ENCODE measurements at regions not wholly inside any gene's neighbourhood (a gene's known extent, or its start where the extent isn't known, plus 50 kb on each side); places are given as distances from the start of the nearest gene placed in this dataset.

GRCh38 chr1:229984310-229984991 is 82.6 kb upstream of the GALNT2 start:
- H3K79me2 ChIP-seq (ENCODE audit: control insufficient read depth, insufficient read depth, low read length, unreplicated experiment), result no peaks in the 10 kb centered on the region
- no peaks in the 10 kb centered on the region for H3K4me1 ChIP-seq (ENCODE audit: control insufficient read depth, insufficient read depth, low read length, unreplicated experiment)
- no peak overlapping the region for H2AFZ ChIP-seq (ENCODE audit: low read length, unreplicated experiment)
- H3K36me3 ChIP-seq (ENCODE audit: insufficient read depth, low read length), result no peaks in the 10 kb centered on the region
- H3K27ac ChIP-seq (ENCODE audit: low read depth, low read length), result no peak overlapping the region
- no peak overlapping the region for H3K4me3 ChIP-seq (ENCODE audit: low read depth, low read length)
- H3K27me3 ChIP-seq (ENCODE audit: insufficient read depth, low read length), result peaks cover 77% of the 10 kb centered on the region

DNA sequence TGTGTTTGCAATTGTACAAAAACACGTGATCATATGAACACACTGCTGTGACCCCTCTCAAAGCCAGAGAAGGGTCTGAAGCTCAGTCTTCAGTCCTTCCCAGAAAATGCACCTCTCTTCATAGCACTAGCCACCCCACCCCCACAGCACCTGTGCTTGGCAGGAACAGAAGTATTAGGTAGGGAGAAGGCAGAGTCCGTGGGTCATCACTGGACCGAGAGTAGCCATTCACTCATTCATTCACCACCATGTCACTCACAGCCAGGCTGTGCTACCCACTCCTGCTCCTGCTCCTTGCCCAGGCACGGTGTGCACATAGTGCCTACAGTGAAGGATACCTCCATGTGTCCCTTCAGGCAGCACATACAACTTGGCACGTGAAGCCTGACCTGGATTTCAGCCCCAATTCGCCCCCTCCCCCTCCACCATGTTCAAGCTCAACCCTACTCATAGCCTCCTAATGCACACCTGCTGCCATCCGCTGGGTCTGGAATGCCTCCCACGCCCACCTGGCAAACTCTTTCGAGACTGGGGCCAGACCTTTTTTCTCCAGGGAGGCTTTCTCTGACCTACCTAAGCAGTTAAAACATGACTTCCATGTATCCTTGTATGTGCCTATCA is 81.9 kb upstream of the GALNT2 start:
- peaks cover 72% of the 10 kb centered on the region for H3K27me3 ChIP-seq (ENCODE audit: insufficient read depth, low read length)
- H3K79me2 ChIP-seq (ENCODE audit: control insufficient read depth, insufficient read depth, low read length, unreplicated experiment), result no peaks in the 10 kb centered on the region
- H3K36me3 ChIP-seq (ENCODE audit: insufficient read depth, low read length), result no peaks in the 10 kb centered on the region
- H3K4me1 ChIP-seq (ENCODE audit: control insufficient read depth, insufficient read depth, low read length, unreplicated experiment), result no peaks in the 10 kb centered on the region
- no peak overlapping the region for H3K27ac ChIP-seq (ENCODE audit: low read depth, low read length)
- no peak overlapping the region for H3K4me3 ChIP-seq (ENCODE audit: low read depth, low read length)
- no peak overlapping the region for H2AFZ ChIP-seq (ENCODE audit: low read length, unreplicated experiment)

GRCh38 chr1:229985613-229986010 is 81.4 kb upstream of the GALNT2 start:
- no peak overlapping the region for H2AFZ ChIP-seq (ENCODE audit: low read length, unreplicated experiment)
- no peak overlapping the region for H3K4me3 ChIP-seq (ENCODE audit: low read depth, low read length)
- no peak overlapping the region for H3K27ac ChIP-seq (ENCODE audit: low read depth, low read length)
- peaks cover 67% of the 10 kb centered on the region for H3K27me3 ChIP-seq (ENCODE audit: insufficient read depth, low read length)
- no peaks in the 10 kb centered on the region for H3K36me3 ChIP-seq (ENCODE audit: insufficient read depth, low read length)
- H3K4me1 ChIP-seq (ENCODE audit: control insufficient read depth, insufficient read depth, low read length, unreplicated experiment), result no peaks in the 10 kb centered on the region
- no peaks in the 10 kb centered on the region for H3K79me2 ChIP-seq (ENCODE audit: control insufficient read depth, insufficient read depth, low read length, unreplicated experiment)

- H3K79me2 ChIP-seq (ENCODE audit: control insufficient read depth, insufficient read depth, low read length, unreplicated experiment), result no peaks in the 10 kb centered on the region
- H3K27ac ChIP-seq (ENCODE audit: low read depth, low read length), result no peak overlapping the region
- no peak overlapping the region for H3K4me3 ChIP-seq (ENCODE audit: low read depth, low read length)
- H3K4me1 ChIP-seq (ENCODE audit: control insufficient read depth, insufficient read depth, low read length, unreplicated experiment), result no peaks in the 10 kb centered on the region
- H2AFZ ChIP-seq (ENCODE audit: low read length, unreplicated experiment), result no peak overlapping the region
- peaks cover 62% of the 10 kb centered on the region for H3K27me3 ChIP-seq (ENCODE audit: insufficient read depth, low read length)
- H3K36me3 ChIP-seq (ENCODE audit: insufficient read depth, low read length), result no peaks in the 10 kb centered on the region
Observed at GRCh38 chr1:229986737-229987337, 80.2 kb upstream of the GALNT2 start.

GRCh38 chr1:229987953-229988352 is 79.1 kb upstream of the GALNT2 start:
- Histone ChIP-seq H3K4me3 (ENCODE audit: low read depth, low read length) (no peak overlapping the region), H3K27ac (ENCODE audit: low read depth, low read length) (no peak overlapping the region), H3K27me3 (ENCODE audit: insufficient read depth, low read length) (peaks cover 51% of the 10 kb centered on the region), H2AFZ (ENCODE audit: low read length, unreplicated experiment) (no peak overlapping the region), H3K79me2 (ENCODE audit: control insufficient read depth, insufficient read depth, low read length, unreplicated experiment) (no peaks in the 10 kb centered on the region), H3K36me3 (ENCODE audit: insufficient read depth, low read length) (no peaks in the 10 kb centered on the region), H3K4me1 (ENCODE audit: control insufficient read depth, insufficient read depth, low read length, unreplicated experiment) (no peaks in the 10 kb centered on the region)

DNA sequence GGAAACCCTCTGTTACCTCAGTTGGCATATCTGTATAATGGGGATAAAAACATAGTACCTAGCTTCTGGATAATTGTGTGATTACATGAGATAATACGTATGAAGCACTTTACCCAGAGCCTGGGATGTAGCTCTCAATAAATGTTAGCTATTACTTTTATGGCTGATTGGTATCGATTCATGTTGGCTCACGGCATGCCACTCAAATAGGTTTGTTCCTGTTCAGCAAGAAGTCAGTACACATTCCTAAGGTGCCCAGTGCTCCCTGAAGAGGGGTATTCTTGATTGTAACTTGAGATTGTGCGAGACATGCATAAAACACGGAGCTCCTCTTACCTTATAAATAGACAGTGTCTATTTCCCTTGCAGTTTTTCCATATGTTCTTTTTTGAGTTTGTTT is 78.5 kb upstream of the GALNT2 start:
- H3K27me3 ChIP-seq (ENCODE audit: insufficient read depth, low read length), result peaks cover 47% of the 10 kb centered on the region
- H3K36me3 ChIP-seq (ENCODE audit: insufficient read depth, low read length), result no peaks in the 10 kb centered on the region
- H3K27ac ChIP-seq (ENCODE audit: low read depth, low read length), result no peak overlapping the region
- no peaks in the 10 kb centered on the region for H3K79me2 ChIP-seq (ENCODE audit: control insufficient read depth, insufficient read depth, low read length, unreplicated experiment)
- no peak overlapping the region for H3K4me3 ChIP-seq (ENCODE audit: low read depth, low read length)
- no peaks in the 10 kb centered on the region for H3K4me1 ChIP-seq (ENCODE audit: control insufficient read depth, insufficient read depth, low read length, unreplicated experiment)
- no peak overlapping the region for H2AFZ ChIP-seq (ENCODE audit: low read length, unreplicated experiment)

DNA sequence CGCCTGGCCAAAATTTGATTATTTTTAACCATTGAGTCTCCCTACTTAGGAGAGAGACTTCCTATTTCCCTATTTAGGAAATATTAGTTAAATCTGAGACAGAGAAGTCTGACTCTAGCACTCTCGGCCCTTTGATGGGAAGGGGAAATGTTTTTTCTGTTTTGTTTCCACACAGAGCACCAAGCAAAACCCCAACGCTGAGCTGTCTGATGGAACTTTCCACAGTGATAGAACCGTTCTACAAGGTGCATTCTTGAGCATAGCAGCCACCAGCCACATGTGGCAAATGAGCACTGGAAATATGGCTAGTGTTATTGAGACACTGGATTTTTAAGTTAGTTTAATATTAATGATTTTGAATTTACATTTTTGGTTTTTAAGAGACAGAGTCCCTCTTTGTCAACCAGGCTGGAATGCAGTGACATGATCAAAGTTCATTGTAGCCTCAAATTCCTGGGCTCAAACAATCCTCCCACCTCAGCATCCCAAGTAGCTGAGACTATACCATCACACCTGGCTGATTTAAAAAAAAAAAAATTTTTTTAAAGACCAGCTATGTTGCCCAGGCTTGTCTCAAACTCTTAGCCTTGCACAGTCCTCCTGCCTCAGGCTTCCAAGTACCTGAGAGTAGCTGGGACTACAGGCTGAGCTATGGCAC is 77.3 kb upstream of the GALNT2 start:
- Histone ChIP-seq H3K36me3 (ENCODE audit: insufficient read depth, low read length) (no peaks in the 10 kb centered on the region), H2AFZ (ENCODE audit: low read length, unreplicated experiment) (no peak overlapping the region), H3K27me3 (ENCODE audit: insufficient read depth, low read length) (peaks cover 46% of the 10 kb centered on the region), H3K4me1 (ENCODE audit: control insufficient read depth, insufficient read depth, low read length, unreplicated experiment) (no peaks in the 10 kb centered on the region), H3K4me3 (ENCODE audit: low read depth, low read length) (no peak overlapping the region), H3K27ac (ENCODE audit: low read depth, low read length) (no peak overlapping the region), H3K79me2 (ENCODE audit: control insufficient read depth, insufficient read depth, low read length, unreplicated experiment) (no peaks in the 10 kb centered on the region)

DNA sequence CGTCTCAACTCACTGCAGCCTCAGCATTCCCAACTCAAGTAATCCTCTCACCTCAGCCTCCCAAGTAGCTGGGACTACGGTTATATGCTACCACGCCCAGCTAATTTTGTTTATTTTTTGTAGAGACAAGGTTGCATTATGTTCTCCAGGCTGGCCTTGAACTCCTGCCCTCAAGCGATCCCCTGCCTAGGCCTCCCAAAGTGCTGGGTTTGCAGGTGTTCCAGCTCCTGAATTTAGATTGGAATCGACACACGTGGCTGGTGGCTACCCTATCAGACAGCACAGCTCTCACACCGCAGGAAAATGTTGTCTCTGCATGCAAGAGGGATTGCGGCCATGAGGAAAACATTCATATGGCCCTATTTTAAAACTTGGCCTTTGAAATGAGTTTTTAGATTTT is 76.7 kb upstream of the GALNT2 start:
- H3K27ac ChIP-seq (ENCODE audit: low read depth, low read length), result no peak overlapping the region
- peaks cover 48% of the 10 kb centered on the region for H3K27me3 ChIP-seq (ENCODE audit: insufficient read depth, low read length)
- H2AFZ ChIP-seq (ENCODE audit: low read length, unreplicated experiment), result no peak overlapping the region
- H3K36me3 ChIP-seq (ENCODE audit: insufficient read depth, low read length), result no peaks in the 10 kb centered on the region
- H3K79me2 ChIP-seq (ENCODE audit: control insufficient read depth, insufficient read depth, low read length, unreplicated experiment), result no peaks in the 10 kb centered on the region
- H3K4me3 ChIP-seq (ENCODE audit: low read depth, low read length), result no peak overlapping the region
- H3K4me1 ChIP-seq (ENCODE audit: control insufficient read depth, insufficient read depth, low read length, unreplicated experiment), result no peaks in the 10 kb centered on the region

GRCh38 chr1:229991104-229991513 is 75.9 kb upstream of the GALNT2 start:
- Histone ChIP-seq H3K36me3 (ENCODE audit: insufficient read depth, low read length) (no peaks in the 10 kb centered on the region), H3K27ac (ENCODE audit: low read depth, low read length) (no peak overlapping the region), H3K27me3 (ENCODE audit: insufficient read depth, low read length) (peaks cover 51% of the 10 kb centered on the region), H3K4me3 (ENCODE audit: low read depth, low read length) (no peak overlapping the region), H3K4me1 (ENCODE audit: control insufficient read depth, insufficient read depth, low read length, unreplicated experiment) (no peaks in the 10 kb centered on the region), H2AFZ (ENCODE audit: low read length, unreplicated experiment) (no peak overlapping the region), H3K79me2 (ENCODE audit: control insufficient read depth, insufficient read depth, low read length, unreplicated experiment) (no peaks in the 10 kb centered on the region)

DNA sequence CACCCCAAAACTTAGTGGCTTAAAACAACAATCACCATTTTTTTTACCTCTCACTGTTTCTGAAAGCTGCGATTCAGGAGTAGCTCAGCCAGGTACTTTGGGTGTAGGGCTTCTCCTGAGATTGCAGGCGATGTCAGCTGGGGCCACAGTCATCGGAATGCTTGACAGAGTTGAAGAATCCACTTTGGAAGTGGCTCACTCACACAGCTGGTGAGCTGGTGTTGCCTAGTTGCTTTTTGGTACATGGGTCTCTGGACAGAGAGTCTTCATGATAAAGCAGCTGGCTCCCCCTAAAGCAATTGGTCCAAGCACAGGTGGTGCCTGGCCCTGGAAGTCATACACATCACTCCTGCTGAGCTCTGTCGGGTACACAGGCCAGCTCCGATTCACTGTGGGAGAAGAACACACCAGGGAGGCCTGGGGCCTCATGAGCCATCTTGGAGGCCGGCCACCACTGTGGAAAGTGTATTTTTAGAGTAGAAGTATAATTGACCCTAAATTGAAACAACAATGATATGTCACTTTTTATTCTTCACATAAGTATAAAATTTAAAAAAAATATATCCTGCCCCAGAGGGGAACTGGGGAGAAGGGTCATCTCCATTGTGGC is 75.2 kb upstream of the GALNT2 start:
- H3K36me3 ChIP-seq (ENCODE audit: insufficient read depth, low read length), result no peaks in the 10 kb centered on the region
- no peak overlapping the region for H3K4me3 ChIP-seq (ENCODE audit: low read depth, low read length)
- peaks cover 46% of the 10 kb centered on the region for H3K27me3 ChIP-seq (ENCODE audit: insufficient read depth, low read length)
- no peaks in the 10 kb centered on the region for H3K79me2 ChIP-seq (ENCODE audit: control insufficient read depth, insufficient read depth, low read length, unreplicated experiment)
- H3K27ac ChIP-seq (ENCODE audit: low read depth, low read length), result no peak overlapping the region
- no peak overlapping the region for H2AFZ ChIP-seq (ENCODE audit: low read length, unreplicated experiment)
- no peaks in the 10 kb centered on the region for H3K4me1 ChIP-seq (ENCODE audit: control insufficient read depth, insufficient read depth, low read length, unreplicated experiment)

Data from ACC112 (cell line).